Gastrocnemius medialis (tissue), 4 donors: ENCODE measurements at regions not wholly inside any gene's neighbourhood (a gene's known extent, or its start where the extent isn't known, plus 50 kb on each side); places are given as distances from the start of the nearest gene placed in this dataset.

Experiments
- CTCF ChIP-seq, 5 experiments: fragments of 450-650 bp in 3 of 5; fragments of 200-600 bp in 2 of 5; sonication (generic) in 2 of 5; IDR thresholded peaks in 4 of 5; conservative IDR thresholded peaks in 1 of 5; 1 replicate in 4 of 5; 2 replicates in 1 of 5; pipeline ENCODE4 v1.5.1; 2016 to 2019; ENCODE audit warnings: antibody characterized with exemption in 5 of 5, mild to moderate bottlenecking in 3 of 5, moderate library complexity in 3 of 5
- POLR2A ChIP-seq, 2 donors: fragments of 450-650 bp; IDR thresholded peaks; one replicate each; pipeline ENCODE4 v1.6.1; 2017; ENCODE audit warnings: antibody characterized with exemption in 2 of 2, mild to moderate bottlenecking in 2 of 2, moderate library complexity in 2 of 2

- TF ChIP-seq CTCF (IDR thresholded peaks at IDR 0.05 in 4 of 5, conservative IDR thresholded peaks at IDR 0.05 in 1 of 5): no peak
- no peak for TF ChIP-seq POLR2A (IDR thresholded peaks at IDR 0.05)
Measured at GRCh38 chr10:111247781-111248389, 171.1 kb downstream of the ADRA2A start.
